ENCODE measurements at regions not wholly inside any gene's neighbourhood (a gene's known extent, or its start where the extent isn't known, plus 50 kb on each side); places are given as distances from the start of the nearest gene placed in this dataset.

- no peak for TF ChIP-seq CTCF (IDR thresholded peaks at IDR 0.05)
- ATAC-seq (ENCODE audit: low FRiP score), result no peak
- no peak for DNase-seq (ENCODE audit: low spot score)
These were observed 347.3 kb upstream of the CDH4 start for GRCh38 chr20:60904730-60905129.

GRCh38 chr20:60905919-60906318 lies 346.1 kb upstream of the CDH4 start:
- ATAC-seq (ENCODE audit: low FRiP score), result no peak
- no peak for TF ChIP-seq CTCF (IDR thresholded peaks at IDR 0.05)
- no peak for DNase-seq (ENCODE audit: low spot score)

- ATAC-seq (ENCODE audit: low FRiP score), result no peak
- TF ChIP-seq CTCF (IDR thresholded peaks at IDR 0.05), result no peak
These were observed 345.5 kb upstream of the CDH4 start for GRCh38 chr20:60906555-60906954.

GRCh38 chr20:60913298-60913697 lies 338.8 kb upstream of the CDH4 start:
- ATAC-seq (ENCODE audit: low FRiP score) (no peak), DNase-seq (ENCODE audit: low spot score) (no peak)
- TF ChIP-seq CTCF (IDR thresholded peaks at IDR 0.05), result no peak

More at GRCh38 chr20:60906555-60906954, 345.5 kb upstream of the CDH4 start:
- no peak for DNase-seq (ENCODE audit: low spot score)

GRCh38 chr20:60921022-60921622 lies 330.9 kb upstream of the CDH4 start:
- ATAC-seq (ENCODE audit: low FRiP score), result no peak
- DNase-seq (ENCODE audit: low spot score), result no peak

GRCh38 chr20:60926831-60927230 lies 325.2 kb upstream of the CDH4 start:
- TF ChIP-seq CTCF (IDR thresholded peaks at IDR 0.05), result no peak
- DNase-seq (ENCODE audit: low spot score) (no peak), ATAC-seq (ENCODE audit: low FRiP score) (no peak)

More at GRCh38 chr20:60921022-60921622, 330.9 kb upstream of the CDH4 start:
- no peak for TF ChIP-seq CTCF (IDR thresholded peaks at IDR 0.05)

GRCh38 chr20:60928341-60928740 lies 323.7 kb upstream of the CDH4 start:
- no peak for TF ChIP-seq CTCF (IDR thresholded peaks at IDR 0.05)
- DNase-seq (ENCODE audit: low spot score), result no peak
- ATAC-seq (ENCODE audit: low FRiP score), result no peak
